Effector memory CD4-positive, alpha-beta T cell (primary cell): ENCODE measurements at regions not wholly inside any gene's neighbourhood (a gene's known extent, or its start where the extent isn't known, plus 50 kb on each side); places are given as distances from the start of the nearest gene placed in this dataset.

Experiments
- DNase-seq, 3 donors: peaks; one replicate each; pipeline ENCODE4 v3.0.0-alpha.2; 2020
- H3K27ac ChIP-seq: 2 replicates; pipeline ENCODE4 v1.7.0; 2013; ENCODE audit warnings: mild to moderate bottlenecking, low read length, moderate library complexity; ENCODE audit not compliant: insufficient read depth, poor library complexity, severe bottlenecking
- H3K27me3 ChIP-seq: replicated peaks from 2 replicates; pipeline ENCODE4 v1.7.0; 2013; ENCODE audit warnings: mild to moderate bottlenecking, low read length; ENCODE audit not compliant: insufficient read depth, control insufficient read depth, poor library complexity, severe bottlenecking
- H3K36me3 ChIP-seq: 2 replicates; pipeline ENCODE4 v1.7.0; 2013; ENCODE audit warnings: mild to moderate bottlenecking, low read length, moderate library complexity; ENCODE audit not compliant: control insufficient read depth, insufficient read depth
- H3K4me1 ChIP-seq: 2 replicates; pipeline ENCODE4 v1.7.0; 2013; ENCODE audit warnings: low read length, mild to moderate bottlenecking; ENCODE audit not compliant: control insufficient read depth, insufficient read depth, poor library complexity, severe bottlenecking
- H3K4me3 ChIP-seq: 2 replicates; pipeline ENCODE4 v1.7.0; 2013; ENCODE audit warnings: low read length, low read depth, mild to moderate bottlenecking; ENCODE audit not compliant: insufficient read depth, poor library complexity, severe bottlenecking
- H3K9me3 ChIP-seq: 2 replicates; pipeline ENCODE4 v1.7.0; 2013; ENCODE audit warnings: mild to moderate bottlenecking, low read length, moderate library complexity; ENCODE audit not compliant: control insufficient read depth

DNA sequence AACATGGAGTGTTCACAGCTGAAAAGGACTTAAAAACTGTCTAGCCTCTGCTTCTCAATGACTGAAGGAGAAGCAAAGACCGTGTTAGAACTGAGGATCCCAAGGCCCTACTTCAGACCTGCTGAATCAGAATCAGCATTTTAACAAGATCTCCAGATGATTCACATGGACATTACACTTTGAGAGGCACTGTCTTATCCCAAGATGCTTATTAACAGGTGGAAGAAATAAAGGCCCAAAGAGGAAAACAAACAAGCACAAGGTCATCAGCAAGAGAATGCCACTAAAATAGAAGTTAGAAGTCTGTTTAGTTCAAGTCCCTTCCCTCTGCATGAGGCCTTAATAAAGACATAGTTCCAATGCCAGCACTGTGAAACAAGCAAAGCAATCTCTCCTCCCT, 191.4 kb upstream of the BCL6 start:
- H3K9me3 ChIP-seq = no peaks in the 10 kb centered on the region
- H3K27ac ChIP-seq = no peak overlapping the region
- peaks cover 10% of the 10 kb centered on the region for H3K4me1 ChIP-seq
- no peak overlapping the region for H3K4me3 ChIP-seq
- H3K36me3 ChIP-seq = no peaks in the 10 kb centered on the region
- H3K27me3 ChIP-seq = no peaks in the 10 kb centered on the region
- DNase-seq = no peak

DNA sequence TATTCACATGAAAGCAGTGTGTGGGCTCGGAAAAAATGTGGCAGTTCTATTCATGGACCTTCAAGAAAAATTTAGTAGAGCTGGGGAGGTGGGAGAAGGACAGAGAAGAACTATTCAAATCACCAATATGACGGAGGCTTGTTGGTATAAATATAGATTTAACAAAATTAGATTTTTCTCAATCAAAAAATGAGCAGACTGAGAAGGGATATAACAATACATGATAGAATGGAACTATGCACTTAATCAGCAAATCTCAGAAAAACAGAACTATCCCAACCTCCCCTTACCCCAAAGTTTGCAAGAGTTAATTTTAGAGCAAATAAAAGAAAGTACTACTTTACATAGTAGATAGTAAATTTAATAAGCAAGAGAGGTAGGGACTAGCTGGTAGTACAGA, 194.6 kb upstream of the BCL6 start:
- no peak overlapping the region for H3K4me3 ChIP-seq
- no peak overlapping the region for H3K27ac ChIP-seq
- DNase-seq = no peak
- H3K9me3 ChIP-seq = no peaks in the 10 kb centered on the region
- H3K36me3 ChIP-seq = no peaks in the 10 kb centered on the region
- H3K27me3 ChIP-seq = no peaks in the 10 kb centered on the region
- H3K4me1 ChIP-seq = peaks cover 12% of the 10 kb centered on the region

DNA sequence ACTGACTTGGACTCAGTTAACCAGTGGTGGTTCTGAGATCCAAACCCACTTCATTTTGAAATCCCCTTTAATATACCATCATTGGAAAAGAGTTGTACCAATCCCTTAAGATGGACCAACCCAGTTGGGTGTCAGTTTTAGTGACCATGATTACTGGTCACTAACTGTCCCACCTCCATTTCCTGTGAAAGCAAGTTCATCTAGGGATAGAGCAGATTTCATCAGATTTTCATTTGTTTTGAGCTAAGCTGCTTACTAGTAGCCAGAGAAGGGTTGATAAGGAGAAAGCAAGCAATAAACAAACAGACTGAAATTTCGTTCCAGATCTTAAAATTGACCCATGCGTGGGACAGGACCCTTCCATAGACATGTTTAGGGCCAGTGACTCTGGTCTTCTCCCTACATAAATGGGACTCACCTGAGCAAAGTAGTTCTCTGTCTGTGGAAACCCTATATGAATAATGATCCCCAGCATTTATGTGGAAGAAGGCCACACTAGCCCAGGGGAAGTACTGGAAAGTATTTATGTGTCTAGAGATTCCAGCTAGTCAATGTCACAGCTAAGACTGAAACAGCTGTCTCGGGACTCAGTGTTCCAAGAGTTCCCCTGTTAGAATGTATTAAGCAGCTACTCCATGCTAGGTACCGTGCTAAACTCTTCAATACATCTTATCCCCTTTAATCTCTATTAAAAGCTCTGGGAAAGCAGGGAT, 196.0 kb upstream of the BCL6 start:
- H3K4me3 ChIP-seq = no peak overlapping the region
- no peaks in the 10 kb centered on the region for H3K27me3 ChIP-seq
- H3K27ac ChIP-seq = no peak overlapping the region
- H3K9me3 ChIP-seq = no peaks in the 10 kb centered on the region
- peaks cover 7% of the 10 kb centered on the region for H3K4me1 ChIP-seq
- H3K36me3 ChIP-seq = no peaks in the 10 kb centered on the region
- no peak for DNase-seq

DNA sequence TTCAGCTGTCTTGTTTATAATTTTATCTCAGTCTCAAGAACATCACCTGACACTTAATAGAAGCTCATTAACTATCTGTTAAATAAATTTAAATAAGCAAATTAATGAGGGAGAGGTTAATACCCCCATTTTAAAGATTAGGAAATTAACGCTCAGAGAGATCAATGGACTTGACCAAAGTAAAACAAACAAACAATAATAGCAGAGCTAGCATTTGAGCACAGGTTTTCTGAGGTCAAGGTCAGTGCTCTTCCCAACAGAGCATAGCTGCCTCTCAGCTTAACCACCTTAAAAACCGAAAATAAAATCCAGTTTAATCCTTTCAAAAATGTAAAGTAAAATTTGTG, 196.6 kb upstream of the BCL6 start:
- DNase-seq = no peak
- Histone ChIP-seq H3K4me1 (peaks cover 7% of the 10 kb centered on the region), H3K9me3 (no peaks in the 10 kb centered on the region), H3K36me3 (no peaks in the 10 kb centered on the region), H3K4me3 (no peak overlapping the region), H3K27ac (no peak overlapping the region), H3K27me3 (no peaks in the 10 kb centered on the region)

DNA sequence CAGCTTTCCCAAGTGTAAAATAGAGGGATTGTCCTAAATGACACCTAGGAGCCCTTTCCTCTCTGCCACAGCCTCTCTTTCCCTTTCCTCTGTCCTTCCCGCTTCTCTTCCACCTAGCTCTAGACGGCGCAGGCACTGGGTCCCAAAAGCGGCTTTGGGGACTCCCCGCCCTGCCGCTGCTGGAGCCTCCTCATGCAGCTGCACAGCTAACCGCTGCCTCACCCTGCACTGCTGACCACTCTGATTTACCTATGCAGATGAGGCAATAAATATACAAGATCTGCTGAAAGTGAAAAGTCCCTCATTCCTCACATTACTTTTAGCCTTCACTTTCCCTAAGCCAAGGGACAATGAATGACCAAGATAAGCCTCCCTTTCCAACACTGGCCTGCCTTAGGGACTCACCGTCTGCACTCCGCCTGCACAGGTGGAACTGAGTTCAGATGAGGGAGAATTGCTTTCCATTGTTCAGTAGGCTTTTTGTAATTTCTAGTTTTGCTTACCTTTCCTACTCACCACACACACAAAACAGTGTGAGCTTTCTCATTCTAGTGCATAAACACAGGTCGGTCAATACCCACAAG, 197.5 kb upstream of the BCL6 start:
- no peaks in the 10 kb centered on the region for H3K36me3 ChIP-seq
- H3K4me3 ChIP-seq = no peak overlapping the region
- H3K9me3 ChIP-seq = no peaks in the 10 kb centered on the region
- peaks cover 7% of the 10 kb centered on the region for H3K4me1 ChIP-seq
- H3K27ac ChIP-seq = no peak overlapping the region
- no peaks in the 10 kb centered on the region for H3K27me3 ChIP-seq
- DNase-seq = no peak

DNA sequence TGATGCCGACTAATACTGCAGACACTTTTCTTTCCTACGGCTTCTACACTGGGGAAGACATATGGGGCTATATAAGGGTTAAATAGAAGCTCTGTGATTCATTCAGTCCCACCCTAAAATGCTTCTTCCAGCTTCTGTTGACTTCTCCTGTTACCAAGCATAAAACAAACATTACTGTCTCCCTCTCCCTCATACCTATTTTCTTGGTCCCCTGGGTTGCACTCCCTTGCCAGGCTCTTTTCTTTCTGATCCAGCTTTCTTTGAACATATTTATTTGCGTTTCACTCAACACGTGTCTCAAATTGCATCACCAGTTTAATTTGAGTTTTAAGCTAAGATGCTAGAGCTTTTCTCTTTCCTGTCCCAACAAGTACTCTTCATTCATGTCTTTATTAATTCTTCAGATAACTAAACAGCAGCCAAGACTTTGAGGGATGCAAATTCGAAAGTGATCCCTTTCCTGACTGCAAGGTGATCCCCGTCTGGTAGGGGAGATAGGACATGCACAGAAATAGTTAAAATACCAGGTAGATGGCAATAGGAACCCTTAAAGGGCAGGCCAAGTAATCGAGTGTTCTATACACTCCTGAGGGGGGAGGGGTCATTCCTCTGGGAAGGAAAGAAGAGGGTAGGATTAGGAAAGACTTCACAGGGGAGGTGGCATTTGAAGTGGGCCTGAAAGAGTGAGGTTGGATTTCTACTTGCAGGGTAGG, 198.6 kb upstream of the BCL6 start:
- Histone ChIP-seq H3K36me3 (no peaks in the 10 kb centered on the region), H3K27me3 (no peaks in the 10 kb centered on the region), H3K9me3 (no peaks in the 10 kb centered on the region), H3K4me1 (peaks cover 7% of the 10 kb centered on the region), H3K4me3 (no peak overlapping the region), H3K27ac (no peak overlapping the region)
- DNase-seq = no peak

DNA sequence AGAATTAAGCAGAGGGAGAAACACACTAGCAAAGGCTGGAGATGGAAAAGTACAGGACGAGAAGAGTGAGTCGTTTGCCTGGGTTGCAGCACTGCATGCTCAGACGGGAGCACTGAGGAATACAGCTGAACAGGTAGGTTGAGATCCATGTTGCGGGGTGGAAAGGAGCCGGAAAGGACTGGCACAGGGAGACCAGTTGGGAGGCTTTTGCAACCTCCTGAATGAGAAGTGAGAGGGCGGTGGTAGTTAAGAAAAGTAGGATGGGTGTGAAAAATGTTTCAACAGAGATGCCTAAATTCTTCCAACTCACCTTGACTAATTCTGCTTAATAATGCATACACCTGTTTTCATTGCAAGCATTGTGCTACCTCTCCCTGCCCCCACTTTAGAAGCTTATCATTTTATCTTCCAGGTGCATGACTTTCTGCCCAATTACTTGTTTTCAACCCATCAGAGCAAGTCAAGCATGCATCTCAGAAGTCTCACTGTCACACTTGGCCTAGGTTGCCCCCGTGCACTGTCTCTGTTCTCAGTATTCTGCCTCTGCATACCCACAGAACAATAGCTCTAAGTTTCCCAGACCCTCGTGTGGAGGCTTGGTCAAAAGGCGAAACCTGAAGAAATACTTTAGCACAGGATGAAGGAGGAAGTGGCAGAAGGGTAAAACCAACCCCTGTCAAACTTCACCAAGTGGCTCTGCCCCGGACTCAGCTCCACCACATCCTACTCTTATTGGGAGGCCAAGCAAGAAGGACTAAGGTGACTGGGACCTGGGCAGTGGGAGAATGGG, 199.3 kb upstream of the BCL6 start:
- DNase-seq = no peak
- H3K27ac ChIP-seq = no peak overlapping the region
- H3K9me3 ChIP-seq = no peaks in the 10 kb centered on the region
- H3K27me3 ChIP-seq = no peaks in the 10 kb centered on the region
- H3K4me1 ChIP-seq = peaks cover 7% of the 10 kb centered on the region
- no peaks in the 10 kb centered on the region for H3K36me3 ChIP-seq
- no peak overlapping the region for H3K4me3 ChIP-seq

DNA sequence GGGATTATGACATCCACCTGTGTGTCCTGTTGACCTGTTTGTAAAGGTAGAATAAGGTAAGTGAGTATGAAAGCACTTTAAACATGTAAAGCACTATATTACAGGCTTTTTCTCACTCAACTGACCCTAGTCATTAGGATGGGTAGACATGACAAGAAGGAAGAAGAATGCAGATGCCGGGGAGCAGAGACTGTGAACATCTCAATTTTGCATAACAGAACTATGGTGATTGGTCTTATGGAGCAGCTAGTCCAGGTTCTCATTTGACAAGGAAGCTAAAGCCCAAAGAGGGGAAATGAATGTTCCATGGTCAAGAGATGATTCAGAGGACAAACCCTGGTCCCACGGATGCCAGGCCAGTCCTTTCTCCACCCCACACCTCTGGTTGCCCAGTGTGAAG, 200.1 kb upstream of the BCL6 start:
- Histone ChIP-seq H3K9me3 (no peaks in the 10 kb centered on the region), H3K4me3 (no peak overlapping the region), H3K36me3 (no peaks in the 10 kb centered on the region), H3K27me3 (no peaks in the 10 kb centered on the region), H3K4me1 (peaks cover 7% of the 10 kb centered on the region), H3K27ac (no peak overlapping the region)
- no peak for DNase-seq

DNA sequence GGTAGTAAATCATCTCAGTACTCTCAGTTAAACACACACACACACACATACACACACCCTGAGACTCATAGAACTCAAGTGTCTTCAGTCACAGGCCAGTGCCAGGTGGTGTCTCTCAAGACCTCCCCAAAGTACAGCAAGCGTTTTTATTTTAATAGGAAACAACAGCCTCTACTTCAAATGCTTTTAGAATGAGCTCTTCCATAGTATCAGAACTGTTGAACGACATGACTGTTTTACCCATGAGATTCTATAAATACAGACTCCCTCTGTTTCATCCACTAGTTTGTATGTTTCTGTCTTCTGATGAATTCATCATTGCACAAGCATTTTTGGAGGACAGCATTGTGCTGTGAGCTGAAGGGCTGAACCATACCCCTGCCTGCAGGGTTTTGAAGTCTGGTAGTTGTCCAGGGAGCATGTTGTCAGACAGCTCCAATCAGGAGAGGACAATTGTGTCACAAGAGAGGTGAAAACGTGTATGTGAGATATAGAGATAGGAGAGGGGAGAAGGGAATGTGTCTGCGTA, 201.0 kb upstream of the BCL6 start:
- H3K27me3 ChIP-seq = no peaks in the 10 kb centered on the region
- H3K9me3 ChIP-seq = no peaks in the 10 kb centered on the region
- H3K4me1 ChIP-seq = peaks cover 7% of the 10 kb centered on the region
- H3K27ac ChIP-seq = no peak overlapping the region
- H3K4me3 ChIP-seq = no peak overlapping the region
- no peaks in the 10 kb centered on the region for H3K36me3 ChIP-seq
- DNase-seq = no peak
